ENCODE measurements at regions not wholly inside any gene's neighbourhood (a gene's known extent, or its start where the extent isn't known, plus 50 kb on each side); places are given as distances from the start of the nearest gene placed in this dataset.

DNA sequence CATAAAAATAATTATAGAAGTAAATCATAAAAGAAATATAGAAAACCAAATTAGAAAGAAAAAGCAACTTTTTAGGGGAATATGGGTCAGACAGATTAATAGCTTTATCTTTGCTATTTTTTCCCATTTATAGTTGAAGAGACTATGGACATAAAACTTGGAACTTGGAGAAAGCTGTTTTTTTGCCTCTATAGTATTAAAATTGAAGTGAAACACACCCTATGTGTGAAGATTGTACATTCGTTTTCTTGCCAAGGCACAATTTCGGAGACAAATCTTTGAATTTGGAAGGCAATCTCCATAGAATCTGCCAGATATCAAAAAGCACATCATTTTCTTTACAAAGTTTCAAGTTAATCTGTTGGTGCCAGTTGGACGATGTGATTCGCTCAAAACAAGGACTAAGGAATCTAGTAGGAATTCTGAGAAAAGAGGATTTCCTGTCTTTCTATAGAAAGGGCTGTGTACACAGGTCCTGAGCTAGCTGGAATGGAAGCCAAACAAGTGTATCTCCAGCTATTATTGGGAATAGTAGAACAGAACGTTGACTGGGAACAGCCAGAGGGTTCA is 156.3 kb downstream of the SLC7A11 start:
- H4K20me1 ChIP-seq (replicated peaks; ENCODE audit: control insufficient read depth, extremely low read depth, insufficient read depth, low read length): no peaks in the 10 kb centered on the region
- no peak overlapping the region for H3K27ac ChIP-seq (ENCODE audit: insufficient read depth, low read depth, low read length)
- DNase-seq (ENCODE audit: low read depth, low spot score) (peak; percentile 68), FAIRE-seq (peak; percentile 37)
- POLR2A ChIA-PET: no interaction called here
- dilution Hi-C loops (cut with MboI; ENCODE audit: extremely low pct_ligation_motif_present, low sequenced_read_pairs): no loop called here
- intact Hi-C loops (cut with micrococcal nuclease): no loop called here
- no peak overlapping the region for H3K4me2 ChIP-seq (ENCODE audit: insufficient read depth, low read length)
- no peak for TF ChIP-seq JUN (IDR thresholded peaks at IDR 0.05; ENCODE audit: borderline replicate concordance, insufficient read depth, insufficient read length, low read depth)
- TF ChIP-seq EZH2 (IDR thresholded peaks at IDR 0.05; ENCODE audit: borderline replicate concordance, low read depth, low read length, severe bottlenecking): no peak
- TF ChIP-seq FOS (IDR thresholded peaks at IDR 0.05; ENCODE audit: borderline replicate concordance, insufficient read depth, low read length): no peak
- TF ChIP-seq MYC (IDR thresholded peaks at IDR 0.05; ENCODE audit: low read depth, low read length): no peak
- TF ChIP-seq, protein P1, sequence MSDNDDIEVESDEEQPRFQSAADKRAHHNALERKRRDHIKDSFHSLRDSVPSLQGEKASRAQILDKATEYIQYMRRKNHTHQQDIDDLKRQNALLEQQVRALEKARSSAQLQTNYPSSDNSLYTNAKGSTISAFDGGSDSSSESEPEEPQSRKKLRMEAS (IDR thresholded peaks at IDR 0.05; ENCODE audit: insufficient read depth, insufficient read length): no peak
- H3K9me3 ChIP-seq (replicated peaks; ENCODE audit: control insufficient read depth, insufficient read depth, low read length): no peaks in the 10 kb centered on the region
- no peaks in the 10 kb centered on the region for H3K9me1 ChIP-seq (replicated peaks; ENCODE audit: control insufficient read depth, extremely low read depth, insufficient read depth, low read length)
- H3K4me3 ChIP-seq (replicated peaks in 1 of 3; ENCODE audit: insufficient read depth in 1 of 3, low read depth in 1 of 3, low read length in 3 of 3): no peak overlapping the region
- no peaks in the 10 kb centered on the region for H3K36me3 ChIP-seq (ENCODE audit: control insufficient read depth in 2 of 2, extremely low read depth in 1 of 2, insufficient read depth in 2 of 2, low read length in 2 of 2)
- CTCF ChIA-PET: interaction anchor here (0.6 to 7.1 kb wide), 3 partner anchors 23 to 492 kb away, joined by 3 to 309 read pairs (median 3); no protein-coding TSS in a partner anchor
- H3K27me3 ChIP-seq (ENCODE audit: control insufficient read depth in 2 of 2, insufficient read depth in 2 of 2, low read length in 2 of 2): no peaks in the 10 kb centered on the region
- H3K79me2 ChIP-seq (ENCODE audit: control insufficient read depth, insufficient read depth, low read length): no peaks in the 10 kb centered on the region
- no TSS peak for BruUV-seq (replicated peaks)
- H3K9ac ChIP-seq (replicated peaks; ENCODE audit: extremely low read depth, insufficient read depth, low read length): no peak overlapping the region
- peaks cover 6% of the 10 kb centered on the region for H3K4me1 ChIP-seq (ENCODE audit: control insufficient read depth, extremely low read depth, insufficient read depth, low read length)
- peak overlapping the region; percentile 72 for H2AFZ ChIP-seq (ENCODE audit: low read depth, low read length)

DNA sequence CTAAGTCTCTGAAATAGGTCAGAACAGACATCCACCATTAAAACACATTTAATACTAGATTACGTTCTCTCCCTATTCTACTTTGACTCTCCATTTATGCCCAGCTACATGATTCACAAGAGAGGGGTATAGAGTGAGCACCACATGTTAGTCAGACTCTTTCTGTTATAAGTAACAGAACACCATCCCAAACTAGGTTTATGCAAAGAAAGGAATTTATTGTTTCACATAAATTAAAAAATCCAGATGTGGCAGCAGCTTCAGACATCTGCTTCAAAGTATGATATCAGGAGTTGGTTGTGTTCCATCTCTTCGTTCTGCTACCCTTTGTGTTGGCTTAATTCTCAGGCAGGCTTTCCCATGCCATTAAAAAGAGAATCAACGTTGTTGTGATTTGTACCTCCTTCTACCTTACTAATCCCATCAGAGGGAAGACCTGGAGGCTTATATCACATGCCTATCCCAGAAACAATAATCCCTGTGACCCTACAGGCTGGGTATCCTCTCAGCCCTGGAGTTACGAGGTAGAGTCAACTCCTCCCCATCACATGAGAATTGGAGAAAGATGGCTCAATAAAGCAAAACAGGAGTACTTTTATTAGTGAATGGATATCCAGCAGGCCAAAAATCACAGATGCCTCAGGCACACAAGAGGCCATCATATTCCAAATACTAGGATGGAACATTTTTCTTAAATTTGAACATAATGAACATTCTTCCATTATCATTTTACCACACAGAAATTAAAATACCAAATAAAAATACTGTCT is 163.2 kb downstream of the SLC7A11 start:
- Histone ChIP-seq H4K20me1 (replicated peaks; ENCODE audit: control insufficient read depth, extremely low read depth, insufficient read depth, low read length) (no peaks in the 10 kb centered on the region), H3K36me3 (ENCODE audit: control insufficient read depth in 2 of 2, extremely low read depth in 1 of 2, insufficient read depth in 2 of 2, low read length in 2 of 2) (no peaks in the 10 kb centered on the region), H3K27ac (ENCODE audit: insufficient read depth, low read depth, low read length) (no peak overlapping the region), H3K9me1 (replicated peaks; ENCODE audit: control insufficient read depth, extremely low read depth, insufficient read depth, low read length) (no peaks in the 10 kb centered on the region), H3K79me2 (ENCODE audit: control insufficient read depth, insufficient read depth, low read length) (no peaks in the 10 kb centered on the region), H3K27me3 (ENCODE audit: control insufficient read depth in 2 of 2, insufficient read depth in 2 of 2, low read length in 2 of 2) (no peaks in the 10 kb centered on the region), H3K9me3 (replicated peaks; ENCODE audit: control insufficient read depth, insufficient read depth, low read length) (no peaks in the 10 kb centered on the region), H3K4me2 (ENCODE audit: insufficient read depth, low read length) (no peak overlapping the region), H3K4me3 (replicated peaks in 1 of 3; ENCODE audit: insufficient read depth in 1 of 3, low read depth in 1 of 3, low read length in 3 of 3) (no peak overlapping the region), H3K4me1 (ENCODE audit: control insufficient read depth, extremely low read depth, insufficient read depth, low read length) (no peaks in the 10 kb centered on the region), H3K9ac (replicated peaks; ENCODE audit: extremely low read depth, insufficient read depth, low read length) (no peak overlapping the region), H2AFZ (ENCODE audit: low read depth, low read length) (no peak overlapping the region)
- intact Hi-C loops (cut with micrococcal nuclease): no loop called here
- no TSS peak for BruUV-seq (replicated peaks)
- POLR2A ChIA-PET: no interaction called here
- no peak for TF ChIP-seq EZH2 (IDR thresholded peaks at IDR 0.05; ENCODE audit: borderline replicate concordance, low read depth, low read length, severe bottlenecking)
- TF ChIP-seq POLR2A (IDR thresholded peaks at IDR 0.05; ENCODE audit: low read depth, low read length): no peak
- TF ChIP-seq FOS (IDR thresholded peaks at IDR 0.05; ENCODE audit: borderline replicate concordance, insufficient read depth, low read length): no peak
- TF ChIP-seq POLR2AphosphoS5 (IDR thresholded peaks at IDR 0.05; ENCODE audit: insufficient read depth, low read depth, low read length): no peak
- TF ChIP-seq, protein P2, sequence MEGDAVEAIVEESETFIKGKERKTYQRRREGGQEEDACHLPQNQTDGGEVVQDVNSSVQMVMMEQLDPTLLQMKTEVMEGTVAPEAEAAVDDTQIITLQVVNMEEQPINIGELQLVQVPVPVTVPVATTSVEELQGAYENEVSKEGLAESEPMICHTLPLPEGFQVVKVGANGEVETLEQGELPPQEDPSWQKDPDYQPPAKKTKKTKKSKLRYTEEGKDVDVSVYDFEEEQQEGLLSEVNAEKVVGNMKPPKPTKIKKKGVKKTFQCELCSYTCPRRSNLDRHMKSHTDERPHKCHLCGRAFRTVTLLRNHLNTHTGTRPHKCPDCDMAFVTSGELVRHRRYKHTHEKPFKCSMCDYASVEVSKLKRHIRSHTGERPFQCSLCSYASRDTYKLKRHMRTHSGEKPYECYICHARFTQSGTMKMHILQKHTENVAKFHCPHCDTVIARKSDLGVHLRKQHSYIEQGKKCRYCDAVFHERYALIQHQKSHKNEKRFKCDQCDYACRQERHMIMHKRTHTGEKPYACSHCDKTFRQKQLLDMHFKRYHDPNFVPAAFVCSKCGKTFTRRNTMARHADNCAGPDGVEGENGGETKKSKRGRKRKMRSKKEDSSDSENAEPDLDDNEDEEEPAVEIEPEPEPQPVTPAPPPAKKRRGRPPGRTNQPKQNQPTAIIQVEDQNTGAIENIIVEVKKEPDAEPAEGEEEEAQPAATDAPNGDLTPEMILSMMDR (IDR thresholded peaks at IDR 0.05; ENCODE audit: extremely low read depth in 1 of 2, insufficient read depth in 1 of 2, low read depth in 1 of 2, low read length in 2 of 2): no peak
- no peak for TF ChIP-seq GATA2 (IDR thresholded peaks at IDR 0.05; ENCODE audit: insufficient read depth, insufficient read length, low read depth, low read length)
- no peak for TF ChIP-seq MYC (IDR thresholded peaks at IDR 0.05; ENCODE audit: low read depth, low read length)
- TF ChIP-seq, protein P1 (IDR thresholded peaks at IDR 0.05; ENCODE audit: insufficient read depth, insufficient read length): no peak
- TF ChIP-seq JUN (IDR thresholded peaks at IDR 0.05; ENCODE audit: borderline replicate concordance, insufficient read depth, insufficient read length, low read depth): no peak
- FAIRE-seq (no peak), DNase-seq (ENCODE audit: low read depth, low spot score) (no peak)
- dilution Hi-C loops (cut with MboI; ENCODE audit: extremely low pct_ligation_motif_present, low sequenced_read_pairs): no loop called here
- CTCF ChIA-PET: interaction anchor here (2.0 kb wide), 1 partner anchor 17 kb away, joined by 7 read pairs; no protein-coding TSS in a partner anchor

Data from endothelial cell of umbilical vein (primary cell).